Epithelial cell of prostate (primary cell): ENCODE measurements at regions not wholly inside any gene's neighbourhood (a gene's known extent, or its start where the extent isn't known, plus 50 kb on each side); places are given as distances from the start of the nearest gene placed in this dataset.
"Not testable (repeated sequence)": the region's sequence is repeated elsewhere in the genome, so short reads cannot be mapped to it uniquely, and the experiment has no call there.

Source experiments
- DNase-seq: peaks from one replicate; pipeline ENCODE4 v3.0.0-alpha.2; 2011; ENCODE audit warnings: low read depth, low spot score
- H3K27ac ChIP-seq: fragments of 450-650 bp; 2 replicates; pipeline ENCODE4 v1.5.1; 2017; ENCODE audit warnings: mild to moderate bottlenecking

- no peak for DNase-seq
- H3K27ac ChIP-seq, result no peak overlapping the region
Observed at GRCh38 chrX:42175843-42176242, 252.5 kb upstream of the CASK start.

- DNase-seq, H3K27ac ChIP-seq: not testable (repeated sequence)
Observed at GRCh38 chrX:42157923-42158322, 234.6 kb upstream of the CASK start.

GRCh38 chrX:42151808-42152207 lies 228.5 kb upstream of the CASK start:
- no peak for DNase-seq
- no peak overlapping the region for H3K27ac ChIP-seq

GRCh38 chrX:42149765-42150164 lies 226.4 kb upstream of the CASK start:
- no peak overlapping the region for H3K27ac ChIP-seq
- DNase-seq, result no peak

- DNase-seq, result no peak
- no peak overlapping the region for H3K27ac ChIP-seq
Observed at GRCh38 chrX:42149281-42149680, 225.9 kb upstream of the CASK start.

- no peak for DNase-seq
Observed at GRCh38 chrX:42143866-42144592, 220.7 kb upstream of the CASK start.

GRCh38 chrX:42140320-42140719 lies 217.0 kb upstream of the CASK start:
- no peak for DNase-seq
- H3K27ac ChIP-seq, result no peak overlapping the region

More at GRCh38 chrX:42143866-42144592, 220.7 kb upstream of the CASK start:
- no peak overlapping the region for H3K27ac ChIP-seq

GRCh38 chrX:42135583-42136228 lies 212.4 kb upstream of the CASK start:
- no peak for DNase-seq

GRCh38 chrX:42131856-42132255 lies 208.5 kb upstream of the CASK start:
- peak; percentile 3 for DNase-seq
- H3K27ac ChIP-seq, result no peak overlapping the region

More at GRCh38 chrX:42135583-42136228, 212.4 kb upstream of the CASK start:
- H3K27ac ChIP-seq, result no peak overlapping the region

GRCh38 chrX:42129022-42129940 lies 205.9 kb upstream of the CASK start:
- DNase-seq, result no peak
- no peak overlapping the region for H3K27ac ChIP-seq

- no peak overlapping the region for H3K27ac ChIP-seq
- DNase-seq, result no peak
Observed at GRCh38 chrX:42128587-42128986, 205.2 kb upstream of the CASK start.

GRCh38 chrX:42128020-42128419 lies 204.7 kb upstream of the CASK start:
- no peak overlapping the region for H3K27ac ChIP-seq
- DNase-seq, result no peak

GRCh38 chrX:42127563-42127962 lies 204.2 kb upstream of the CASK start:
- H3K27ac ChIP-seq, result no peak overlapping the region
- DNase-seq, result no peak

- no peak for DNase-seq
- no peak overlapping the region for H3K27ac ChIP-seq
Observed at GRCh38 chrX:42123369-42123768, 200.0 kb upstream of the CASK start.

- H3K27ac ChIP-seq, result peak overlapping the region; percentile 68
- DNase-seq, result peak; percentile 85
Observed at GRCh38 chrX:42119076-42119475, 195.7 kb upstream of the CASK start.

- no peak for DNase-seq
- H3K27ac ChIP-seq, result no peak overlapping the region
Observed at GRCh38 chrX:42117318-42117717, 194.0 kb upstream of the CASK start.

GRCh38 chrX:42109428-42109827 lies 186.1 kb upstream of the CASK start:
- no peak for DNase-seq
- H3K27ac ChIP-seq, result no peak overlapping the region

- no peak overlapping the region for H3K27ac ChIP-seq
- no peak for DNase-seq
Observed at GRCh38 chrX:42107495-42108488, 184.4 kb upstream of the CASK start.

- DNase-seq, result no peak
- no peak overlapping the region for H3K27ac ChIP-seq
Observed at GRCh38 chrX:42106556-42106955, 183.2 kb upstream of the CASK start.
